ENCODE measurements at regions not wholly inside any gene's neighbourhood (a gene's known extent, or its start where the extent isn't known, plus 50 kb on each side); places are given as distances from the start of the nearest gene placed in this dataset.

DNA sequence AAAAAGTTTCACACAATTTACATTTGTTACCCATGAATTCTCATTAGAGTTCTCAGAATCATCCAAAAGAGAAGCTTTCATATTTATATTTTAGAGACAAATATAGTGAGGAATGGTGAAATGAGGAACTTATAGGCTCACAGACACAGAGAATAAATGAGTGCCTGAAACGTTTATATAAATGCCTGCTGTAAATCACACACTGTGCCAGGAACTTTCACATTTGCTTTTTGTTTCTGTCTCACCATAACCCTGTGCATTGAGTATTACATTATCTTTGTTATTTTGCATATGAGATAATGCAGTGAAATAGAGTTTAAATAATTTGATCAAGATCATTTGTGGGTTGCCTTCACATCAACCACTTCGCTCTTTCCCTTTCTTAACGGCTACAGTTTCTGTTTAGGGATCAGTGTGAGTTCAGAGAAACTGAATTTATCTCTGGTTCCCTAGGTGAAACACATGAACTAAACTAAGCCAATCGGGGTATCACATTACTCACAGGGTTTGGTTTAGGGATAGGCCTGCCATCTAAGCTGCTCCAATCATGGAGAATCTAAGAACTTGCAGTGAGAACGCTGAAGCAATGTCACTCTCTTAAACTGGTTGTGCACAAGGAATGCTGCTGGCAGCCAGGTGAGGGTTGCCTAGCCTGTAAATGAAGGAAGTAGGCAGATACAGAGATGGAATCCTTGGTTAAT lies 1339.2 kb upstream of the TENM4 start:
- no peaks in the 10 kb centered on the region for H3K9me3 ChIP-seq
- peaks cover 0 to 4% (median 0%) of the 10 kb centered on the region in 9 donors for H3K27me3 ChIP-seq
- ATAC-seq (no peak), DNase-seq (no peak)
- no peak overlapping the region for H3K27ac ChIP-seq
- no peaks in the 10 kb centered on the region for H3K36me3 ChIP-seq
- WGBS, 4 donors, result 55 to 59% (median 58%) methylated on average over 5 of the region's 5 CpGs
- H3K4me1 ChIP-seq, result no peaks in the 10 kb centered on the region
- intact Hi-C loops (cut with DNase I), result no loop called here
- no peak overlapping the region for H3K4me3 ChIP-seq
- TF ChIP-seq, protein P1, sequence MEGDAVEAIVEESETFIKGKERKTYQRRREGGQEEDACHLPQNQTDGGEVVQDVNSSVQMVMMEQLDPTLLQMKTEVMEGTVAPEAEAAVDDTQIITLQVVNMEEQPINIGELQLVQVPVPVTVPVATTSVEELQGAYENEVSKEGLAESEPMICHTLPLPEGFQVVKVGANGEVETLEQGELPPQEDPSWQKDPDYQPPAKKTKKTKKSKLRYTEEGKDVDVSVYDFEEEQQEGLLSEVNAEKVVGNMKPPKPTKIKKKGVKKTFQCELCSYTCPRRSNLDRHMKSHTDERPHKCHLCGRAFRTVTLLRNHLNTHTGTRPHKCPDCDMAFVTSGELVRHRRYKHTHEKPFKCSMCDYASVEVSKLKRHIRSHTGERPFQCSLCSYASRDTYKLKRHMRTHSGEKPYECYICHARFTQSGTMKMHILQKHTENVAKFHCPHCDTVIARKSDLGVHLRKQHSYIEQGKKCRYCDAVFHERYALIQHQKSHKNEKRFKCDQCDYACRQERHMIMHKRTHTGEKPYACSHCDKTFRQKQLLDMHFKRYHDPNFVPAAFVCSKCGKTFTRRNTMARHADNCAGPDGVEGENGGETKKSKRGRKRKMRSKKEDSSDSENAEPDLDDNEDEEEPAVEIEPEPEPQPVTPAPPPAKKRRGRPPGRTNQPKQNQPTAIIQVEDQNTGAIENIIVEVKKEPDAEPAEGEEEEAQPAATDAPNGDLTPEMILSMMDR (IDR thresholded peaks at IDR 0.05), result no peak
- no peak for TF ChIP-seq POLR2A (IDR thresholded peaks at IDR 0.05)

DNA sequence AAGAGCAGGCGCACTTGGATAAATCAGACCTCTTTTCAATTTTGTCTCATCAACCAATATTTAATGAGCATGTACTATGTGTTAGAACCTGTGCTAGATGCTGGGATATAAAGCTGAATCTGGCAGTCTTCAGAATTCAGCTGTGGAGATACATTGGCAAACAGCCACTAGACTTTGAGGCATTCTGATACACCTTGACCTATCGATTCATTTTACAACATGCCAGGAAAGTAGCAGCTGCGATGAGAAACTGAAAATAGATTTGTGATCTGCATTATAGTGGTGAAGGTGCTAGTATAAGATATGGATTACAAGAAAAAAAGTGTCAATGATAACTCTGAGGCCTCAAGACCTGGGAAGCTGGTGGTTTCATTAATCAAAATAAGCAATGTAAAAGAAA lies 1338.1 kb upstream of the TENM4 start:
- ATAC-seq (no peak), DNase-seq (no peak)
- H3K27me3 ChIP-seq, result peaks cover 0 to 4% (median 0%) of the 10 kb centered on the region in 9 donors
- H3K36me3 ChIP-seq, result no peaks in the 10 kb centered on the region
- no peaks in the 10 kb centered on the region for H3K4me1 ChIP-seq
- no peak overlapping the region for H3K4me3 ChIP-seq
- H3K27ac ChIP-seq, result no peak overlapping the region
- no peaks in the 10 kb centered on the region for H3K9me3 ChIP-seq
- no peak for TF ChIP-seq POLR2A (IDR thresholded peaks at IDR 0.05)
- TF ChIP-seq, protein P1 (IDR thresholded peaks at IDR 0.05), result no peak
- intact Hi-C loops (cut with DNase I), result no loop called here
- 74 to 81% (median 75%) methylated on average over 3 of the region's 3 CpGs for WGBS, 4 donors

DNA sequence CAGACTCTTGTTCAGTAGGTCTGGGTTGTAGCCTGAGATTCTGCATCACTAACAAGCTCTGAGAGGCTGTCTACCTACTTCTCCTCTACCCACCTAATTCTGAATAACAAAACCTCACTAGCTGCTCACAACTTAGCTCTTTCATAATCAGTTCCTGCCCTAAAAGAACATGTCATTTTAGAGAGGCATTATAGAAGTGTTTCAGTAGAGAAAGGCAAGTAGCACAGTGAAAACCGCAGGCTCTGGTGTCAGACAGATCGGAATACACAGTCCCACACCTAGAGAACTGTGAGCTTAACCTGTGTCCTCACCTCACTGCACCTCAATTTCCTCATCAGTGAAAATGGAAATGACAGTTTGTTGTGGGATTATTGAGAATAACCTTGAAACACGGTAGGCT lies 1337.6 kb upstream of the TENM4 start:
- H3K27me3 ChIP-seq, result peaks cover 0 to 4% (median 0%) of the 10 kb centered on the region in 9 donors
- H3K4me3 ChIP-seq, result no peak overlapping the region
- no peak for ATAC-seq
- H3K36me3 ChIP-seq, result no peaks in the 10 kb centered on the region
- H3K4me1 ChIP-seq, result no peaks in the 10 kb centered on the region
- no peak overlapping the region for H3K27ac ChIP-seq
- H3K9me3 ChIP-seq, result no peaks in the 10 kb centered on the region
- DNase-seq, result no peak
- TF ChIP-seq, protein P1 (IDR thresholded peaks at IDR 0.05), result no peak
- no peak for TF ChIP-seq POLR2A (IDR thresholded peaks at IDR 0.05)
- intact Hi-C loops (cut with DNase I), result no loop called here
- 80 to 90% (median 82%) methylated on average over 3 of the region's 3 CpGs for WGBS, 4 donors

DNA sequence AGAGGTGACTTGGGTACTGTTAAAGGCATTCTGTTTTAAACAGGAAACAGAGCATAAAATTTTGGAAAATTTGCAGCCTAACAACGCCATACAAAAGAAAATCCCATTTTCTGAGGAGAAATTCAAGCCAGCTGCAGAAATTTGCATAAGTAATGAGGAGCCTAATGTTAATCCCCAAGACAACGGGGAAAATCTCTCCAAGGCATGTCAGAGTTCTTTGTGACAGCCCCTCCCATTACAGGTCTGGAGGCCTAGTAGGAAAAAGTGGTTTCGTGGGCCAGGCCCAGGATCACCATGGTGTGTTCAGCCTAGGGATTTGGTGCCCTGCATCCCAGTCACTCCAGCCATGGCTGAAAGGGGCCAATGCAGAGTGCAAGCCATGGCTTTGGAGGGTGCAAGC lies 1333.1 kb upstream of the TENM4 start:
- Histone ChIP-seq H3K4me3 (no peak overlapping the region), H3K27ac (no peak overlapping the region), H3K9me3 (no peaks in the 10 kb centered on the region), H3K36me3 (no peaks in the 10 kb centered on the region), H3K4me1 (no peaks in the 10 kb centered on the region), H3K27me3 (no peaks in the 10 kb centered on the region)
- 72 to 85% (median 75%) methylated on average over 3 of the region's 3 CpGs for WGBS, 4 donors
- TF ChIP-seq, protein P1 (IDR thresholded peaks at IDR 0.05), result no peak
- no peak for TF ChIP-seq POLR2A (IDR thresholded peaks at IDR 0.05)
- DNase-seq, result no peak
- ATAC-seq, result no peak
- intact Hi-C loops (cut with DNase I), result no loop called here

Data from heart left ventricle (tissue), 16 donors.